ENCODE measurements at regions not wholly inside any gene's neighbourhood (a gene's known extent, or its start where the extent isn't known, plus 50 kb on each side); places are given as distances from the start of the nearest gene placed in this dataset.
A peak's percentile ranks its signal among the peaks of the same experiment; 100 is the strongest.

DNA sequence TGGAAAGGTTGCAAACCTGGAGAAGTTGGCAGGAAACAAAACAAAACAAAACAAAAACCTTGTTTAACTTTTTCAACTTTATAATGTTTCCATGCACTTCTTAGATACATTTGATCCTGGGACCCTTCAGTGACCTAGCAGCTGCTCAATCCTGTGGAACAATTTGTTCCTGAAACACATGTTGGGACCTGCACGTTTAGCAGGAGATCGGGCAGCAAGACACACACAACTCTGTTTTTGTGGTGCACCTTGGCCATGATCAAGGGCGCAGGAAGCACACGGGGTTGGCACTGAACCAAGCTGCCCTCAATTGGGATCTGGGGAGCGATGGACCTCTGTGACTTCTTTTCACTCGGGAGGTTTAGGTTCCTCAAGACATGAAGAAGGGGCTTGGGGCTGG lies 268.7 kb downstream of the LOXHD1 start (continued):
- TF ChIP-seq FOXP1 (CRISPR knock-in tag; IDR thresholded peaks at IDR 0.05) (no peak), KAT7 (CRISPR knock-in tag; IDR thresholded peaks at IDR 0.05; ENCODE audit: borderline replicate concordance) (no peak)

DNA sequence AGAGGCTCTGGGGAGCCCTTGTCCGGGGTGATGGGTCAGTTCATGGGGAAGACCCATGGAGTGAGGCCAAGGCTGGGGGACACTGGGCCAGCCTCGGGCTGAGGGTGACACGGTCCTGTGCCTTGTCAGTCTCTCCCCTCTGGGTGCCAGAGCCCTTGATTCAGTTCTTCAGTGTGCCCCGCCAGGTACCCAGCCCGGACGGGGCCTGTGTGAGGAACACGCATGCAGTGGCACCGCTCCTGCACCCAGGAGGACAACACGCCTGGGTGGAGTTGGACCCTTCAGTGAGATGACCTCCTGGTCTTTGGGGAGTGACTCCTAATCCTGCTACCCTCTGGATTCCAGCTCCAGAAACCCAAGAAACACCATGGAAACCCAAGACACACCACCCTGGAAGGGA lies 264.4 kb downstream of the LOXHD1 start:
- H3K9me3 ChIP-seq (replicated peaks; ENCODE audit: control insufficient read depth, insufficient read depth, low read depth, low read length), result no peaks in the 10 kb centered on the region
- H3K79me2 ChIP-seq (ENCODE audit: control insufficient read depth, insufficient read depth, low read length), result no peaks in the 10 kb centered on the region
- no peaks in the 10 kb centered on the region for H3K36me3 ChIP-seq (ENCODE audit: control insufficient read depth, insufficient read depth, low read length)
- FAIRE-seq, result no peak
- no peak overlapping the region for H3K4me3 ChIP-seq
- no peaks in the 10 kb centered on the region for H4K20me1 ChIP-seq (replicated peaks; ENCODE audit: control insufficient read depth, insufficient read depth, low read length)
- H3K4me1 ChIP-seq (replicated peaks in 1 of 2; ENCODE audit: control insufficient read depth in 2 of 2, insufficient read depth in 2 of 2, low read length in 2 of 2), result no peaks in the 10 kb centered on the region; a peak in 3 of 5 replicates
- no TSS peak for BruUV-seq (replicated peaks)
- in situ Hi-C loops (cut with MboI), result no loop called here
- ATAC-seq, result no peak
- ChIA-PET POLR2A (interaction anchor here (1.2 kb wide), 1 partner anchor 24 kb away, joined by 6 read pairs; no protein-coding TSS in a partner anchor), CTCF (ENCODE audit: low intra/inter-chr PET ratio) (no interaction called here)
- DNase-seq (ENCODE audit: extremely low read depth in 1 of 4, low spot score in 3 of 4), result no peak
- H3K9ac ChIP-seq (ENCODE audit: insufficient read depth in 1 of 2, low read depth in 2 of 2, low read length in 2 of 2), result peak overlapping the region in 1 of 2 experiments; percentile 9; a peak in 1 of 4 replicates
- 21% methylated on average over 4 of the region's 9 CpGs for WGBS (ENCODE audit: insufficient coverage, low coverage, missing lambda C conversion rate)
- no peak overlapping the region for H2AFZ ChIP-seq (ENCODE audit: low read depth, low read length)
- intact Hi-C loops (cut with micrococcal nuclease), result loop anchor here (5.0 to 10.0 kb wide), 3 partner anchors 90 to 248 kb away; no protein-coding TSS in a partner anchor
- peaks cover 0 to 16% of the 10 kb centered on the region in 2 experiments; a peak in 2 of 5 replicates for H3K27me3 ChIP-seq (ENCODE audit: control insufficient read depth in 2 of 2, insufficient read depth in 2 of 2, low read length in 2 of 2)
- no peaks in the 10 kb centered on the region for H3K9me1 ChIP-seq (ENCODE audit: control insufficient read depth, insufficient read depth, low read length)
- H3K4me2 ChIP-seq (ENCODE audit: insufficient read depth, low read length), result no peak overlapping the region
- no peak overlapping the region for H3K27ac ChIP-seq (ENCODE audit: extremely low read depth, low read depth, low read length)
- TF ChIP-seq CEBPG (CRISPR knock-in tag; IDR thresholded peaks at IDR 0.05), result no peak
- no peak for TF ChIP-seq CEBPG (tag; conservative IDR thresholded peaks at IDR 0.05 in 1 of 2, IDR thresholded peaks at IDR 0.05 in 1 of 2)
- TF ChIP-seq ZNF324 (CRISPR knock-in tag; IDR thresholded peaks at IDR 0.05), result no peak
- TF ChIP-seq ZNF592 (IDR thresholded peaks at IDR 0.05), result no peak
- no peak for TF ChIP-seq PRMT5 (CRISPR knock-in tag; IDR thresholded peaks at IDR 0.05)
- no peak for TF ChIP-seq HDAC8 (tag; IDR thresholded peaks at IDR 0.05)
- TF ChIP-seq CAMTA2 (CRISPR knock-in tag; conservative IDR thresholded peaks at IDR 0.05), result no peak
- no peak for TF ChIP-seq XRCC3 (IDR thresholded peaks at IDR 0.05)
